ENCODE measurements at regions not wholly inside any gene's neighbourhood (a gene's known extent, or its start where the extent isn't known, plus 50 kb on each side); places are given as distances from the start of the nearest gene placed in this dataset.

DNA sequence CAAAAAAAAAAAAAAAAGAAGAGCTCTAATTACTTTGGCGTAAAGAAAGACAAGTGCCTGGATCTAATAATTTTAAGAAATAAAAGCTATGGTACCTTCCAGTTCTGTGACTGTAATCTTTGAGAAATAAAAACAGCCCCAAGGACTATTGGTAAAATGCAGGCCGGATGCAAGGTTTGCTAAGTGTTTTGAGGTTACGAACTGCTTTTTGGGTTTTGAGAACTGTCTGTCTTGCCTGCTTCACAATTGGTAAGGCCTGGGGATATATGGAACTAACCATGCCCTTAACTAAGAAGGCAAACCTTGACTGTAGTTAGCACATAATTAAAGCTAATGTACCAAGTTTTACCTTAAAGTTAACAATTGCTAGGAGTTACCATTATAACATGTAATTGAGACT lies 388.4 kb upstream of the CBLB start:
- no peak overlapping the region for H3K27ac ChIP-seq
- H3K4me3 ChIP-seq: no peak overlapping the region
- TF ChIP-seq, protein P1, sequence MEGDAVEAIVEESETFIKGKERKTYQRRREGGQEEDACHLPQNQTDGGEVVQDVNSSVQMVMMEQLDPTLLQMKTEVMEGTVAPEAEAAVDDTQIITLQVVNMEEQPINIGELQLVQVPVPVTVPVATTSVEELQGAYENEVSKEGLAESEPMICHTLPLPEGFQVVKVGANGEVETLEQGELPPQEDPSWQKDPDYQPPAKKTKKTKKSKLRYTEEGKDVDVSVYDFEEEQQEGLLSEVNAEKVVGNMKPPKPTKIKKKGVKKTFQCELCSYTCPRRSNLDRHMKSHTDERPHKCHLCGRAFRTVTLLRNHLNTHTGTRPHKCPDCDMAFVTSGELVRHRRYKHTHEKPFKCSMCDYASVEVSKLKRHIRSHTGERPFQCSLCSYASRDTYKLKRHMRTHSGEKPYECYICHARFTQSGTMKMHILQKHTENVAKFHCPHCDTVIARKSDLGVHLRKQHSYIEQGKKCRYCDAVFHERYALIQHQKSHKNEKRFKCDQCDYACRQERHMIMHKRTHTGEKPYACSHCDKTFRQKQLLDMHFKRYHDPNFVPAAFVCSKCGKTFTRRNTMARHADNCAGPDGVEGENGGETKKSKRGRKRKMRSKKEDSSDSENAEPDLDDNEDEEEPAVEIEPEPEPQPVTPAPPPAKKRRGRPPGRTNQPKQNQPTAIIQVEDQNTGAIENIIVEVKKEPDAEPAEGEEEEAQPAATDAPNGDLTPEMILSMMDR (IDR thresholded peaks at IDR 0.05): no peak
- no peak for DNase-seq (ENCODE audit: low spot score)

DNA sequence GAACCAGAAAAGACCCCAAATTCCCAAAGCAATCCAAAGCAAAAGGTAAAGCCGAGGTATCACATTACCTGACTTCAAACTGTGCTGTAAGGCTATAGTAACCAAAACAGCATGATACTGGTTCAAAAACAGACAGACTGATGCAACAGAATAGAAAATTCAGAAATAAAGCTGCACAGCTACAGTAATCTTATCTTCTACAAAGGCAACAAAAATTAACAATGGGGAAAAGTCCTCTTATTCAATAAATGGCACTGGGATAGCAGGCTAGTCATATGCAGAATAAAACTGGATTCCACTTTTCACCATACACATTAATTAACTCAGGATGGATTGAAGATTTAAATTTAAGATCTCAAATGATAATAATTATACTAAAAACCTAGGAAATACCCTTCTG lies 392.6 kb upstream of the CBLB start:
- TF ChIP-seq, protein P1 (IDR thresholded peaks at IDR 0.05): no peak
- Histone ChIP-seq H3K27ac (no peak overlapping the region), H3K4me3 (no peak overlapping the region)
- DNase-seq (ENCODE audit: low spot score): no peak

DNA sequence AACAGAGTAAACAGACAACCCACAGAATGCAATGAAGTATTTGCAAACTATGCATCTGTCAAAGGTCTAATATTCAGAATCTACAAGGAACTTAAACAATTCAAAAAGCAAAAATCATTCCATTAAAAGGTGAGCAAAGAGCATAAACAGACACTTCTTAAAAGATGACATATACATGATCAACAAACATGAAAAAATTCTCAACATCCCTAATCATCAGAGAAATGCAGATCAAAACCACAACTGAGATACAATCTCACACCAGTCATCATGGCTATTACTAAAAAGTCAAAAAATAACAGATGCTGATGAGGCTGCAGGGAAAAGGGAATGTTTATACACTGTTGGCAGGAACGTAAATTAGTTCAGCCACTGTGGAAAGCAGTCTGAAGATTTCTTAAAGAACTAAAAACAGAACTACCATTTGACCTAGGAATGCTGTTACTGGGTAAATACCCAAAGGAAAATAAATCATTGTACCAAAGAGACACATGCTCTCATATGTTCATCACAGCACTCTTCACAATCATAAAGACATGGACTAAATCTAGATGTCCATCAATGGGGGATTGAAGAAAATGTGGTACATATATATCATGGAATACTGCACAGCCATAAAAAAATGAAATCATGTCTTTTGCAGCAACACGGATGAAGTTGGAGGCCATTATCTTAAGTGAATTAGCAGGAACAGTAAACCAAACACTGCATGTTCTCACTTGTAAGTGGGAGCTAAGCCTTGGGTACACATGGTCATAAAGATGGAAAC lies 393.3 kb upstream of the CBLB start:
- H3K27ac ChIP-seq: no peak overlapping the region
- DNase-seq (ENCODE audit: low spot score): no peak
- TF ChIP-seq, protein P1 (IDR thresholded peaks at IDR 0.05): no peak
- H3K4me3 ChIP-seq: no peak overlapping the region

DNA sequence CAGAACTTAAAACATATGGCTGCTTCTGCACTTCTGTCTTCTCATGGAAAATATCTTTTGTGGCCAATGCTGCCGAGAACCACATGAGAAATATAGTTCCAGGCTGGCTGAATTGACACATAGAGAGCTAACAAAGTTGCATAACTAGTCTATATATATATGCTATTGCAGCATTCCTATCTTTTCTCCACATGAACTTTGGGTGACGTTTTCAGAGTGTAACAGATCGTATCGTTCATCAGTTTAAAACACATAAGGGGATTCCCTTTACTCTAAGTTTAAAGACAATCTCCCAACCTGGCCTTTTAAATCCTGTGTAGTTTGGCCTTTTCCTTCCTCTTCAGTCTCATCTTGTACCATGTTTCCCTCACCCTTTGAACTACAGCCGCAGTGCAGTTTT lies 394.2 kb upstream of the CBLB start:
- no peak for DNase-seq (ENCODE audit: low spot score)
- no peak overlapping the region for H3K4me3 ChIP-seq
- TF ChIP-seq, protein P1 (IDR thresholded peaks at IDR 0.05): no peak
- H3K27ac ChIP-seq: no peak overlapping the region

DNA sequence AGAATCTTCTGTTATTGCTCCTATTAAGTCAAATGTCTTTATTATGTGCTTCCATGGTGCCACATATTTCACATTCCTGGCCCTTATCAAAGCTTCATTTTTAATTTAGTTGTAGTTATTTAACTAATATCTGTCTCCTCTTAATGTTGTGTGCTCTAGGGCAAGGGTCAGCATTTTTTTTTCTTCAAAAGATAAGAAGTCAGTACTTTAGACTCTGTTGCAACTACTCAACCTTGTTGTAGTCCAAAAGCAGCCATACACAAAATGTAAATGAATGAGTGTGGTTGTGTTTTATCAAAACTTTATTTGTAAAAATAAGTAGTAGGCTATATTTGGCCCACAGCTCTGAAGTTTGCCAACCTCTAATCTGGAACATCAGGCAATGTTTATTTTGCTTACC lies 394.7 kb upstream of the CBLB start:
- Histone ChIP-seq H3K27ac (no peak overlapping the region), H3K4me3 (no peak overlapping the region)
- TF ChIP-seq, protein P1 (IDR thresholded peaks at IDR 0.05): no peak
- no peak for DNase-seq (ENCODE audit: low spot score)

DNA sequence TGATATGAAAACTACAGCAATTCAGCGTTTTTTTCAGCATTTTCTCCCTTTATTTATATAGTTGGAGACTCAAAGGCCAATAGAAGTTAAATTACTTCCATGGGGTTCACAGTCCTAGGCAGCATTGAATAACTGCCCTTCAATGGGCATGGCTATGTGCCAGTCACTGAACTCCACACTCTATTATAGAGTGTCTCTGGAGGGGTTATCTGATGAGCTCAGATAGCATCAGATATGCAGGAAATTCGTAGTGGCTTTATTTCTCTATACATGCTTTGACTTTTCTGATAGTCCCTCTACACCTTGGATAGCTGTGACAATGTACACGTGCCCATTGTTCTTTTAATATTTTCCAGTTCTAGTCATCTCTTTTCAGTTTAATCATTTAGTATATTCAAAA lies 396.9 kb upstream of the CBLB start:
- no peak for DNase-seq (ENCODE audit: low spot score)
- TF ChIP-seq, protein P1 (IDR thresholded peaks at IDR 0.05): no peak

DNA sequence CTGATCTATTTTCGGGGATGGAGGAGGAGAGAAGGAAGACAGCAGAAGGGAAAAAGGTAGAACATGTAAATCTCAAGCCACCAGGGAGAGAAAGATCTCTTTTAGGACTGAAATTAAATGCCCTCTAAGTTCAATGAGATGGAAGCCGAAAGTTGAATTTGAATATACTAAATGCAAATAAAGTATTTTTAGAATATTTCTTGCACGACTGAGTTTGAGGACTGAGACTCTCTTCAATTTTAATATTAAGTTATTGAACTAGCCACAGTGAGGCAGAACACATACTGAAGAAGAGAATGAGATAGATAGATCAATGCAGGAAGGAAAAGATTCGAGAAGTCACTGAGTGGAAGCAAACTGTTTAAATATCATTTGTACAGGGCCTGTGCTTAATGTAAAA lies 399.9 kb upstream of the CBLB start:
- H3K4me3 ChIP-seq: no peak overlapping the region
- H3K27ac ChIP-seq: no peak overlapping the region
- DNase-seq (ENCODE audit: low spot score): no peak
- TF ChIP-seq, protein P1 (IDR thresholded peaks at IDR 0.05): no peak

More for the DNA sequence above, 396.9 kb upstream of the CBLB start:
- H3K4me3 ChIP-seq: no peak overlapping the region
- H3K27ac ChIP-seq: no peak overlapping the region
